Skeletal muscle satellite cell (primary cell): ENCODE measurements at regions not wholly inside any gene's neighbourhood (a gene's known extent, or its start where the extent isn't known, plus 50 kb on each side); places are given as distances from the start of the nearest gene placed in this dataset.

Source experiments
- H3K27me3 ChIP-seq: 2 replicates; pipeline ENCODE4 v1.7.0; 2013; ENCODE audit warnings: low read length; ENCODE audit not compliant: control insufficient read depth, insufficient read depth
- H3K36me3 ChIP-seq: 2 replicates; pipeline ENCODE4 v1.7.0; 2013; ENCODE audit warnings: mild to moderate bottlenecking, control low read depth, low read length; ENCODE audit not compliant: insufficient read depth
- H3K4me1 ChIP-seq: 2 replicates; pipeline ENCODE4 v1.7.0; 2013; ENCODE audit warnings: low read length; ENCODE audit not compliant: control insufficient read depth, insufficient read depth
- H3K4me2 ChIP-seq: 2 replicates; pipeline ENCODE4 v1.7.0; 2013; ENCODE audit warnings: mild to moderate bottlenecking, low read length
- H3K4me3 ChIP-seq: 2 replicates; pipeline ENCODE4 v1.7.0; 2013; ENCODE audit warnings: low read length
- H3K9ac ChIP-seq: 2 replicates; pipeline ENCODE4 v1.7.0; 2013; ENCODE audit warnings: mild to moderate bottlenecking, low read depth, low read length, moderate library complexity
- H3K9me3 ChIP-seq: replicated peaks from 2 replicates; pipeline ENCODE4 v1.7.0; 2013; ENCODE audit warnings: mild to moderate bottlenecking, control low read depth, low read length

DNA sequence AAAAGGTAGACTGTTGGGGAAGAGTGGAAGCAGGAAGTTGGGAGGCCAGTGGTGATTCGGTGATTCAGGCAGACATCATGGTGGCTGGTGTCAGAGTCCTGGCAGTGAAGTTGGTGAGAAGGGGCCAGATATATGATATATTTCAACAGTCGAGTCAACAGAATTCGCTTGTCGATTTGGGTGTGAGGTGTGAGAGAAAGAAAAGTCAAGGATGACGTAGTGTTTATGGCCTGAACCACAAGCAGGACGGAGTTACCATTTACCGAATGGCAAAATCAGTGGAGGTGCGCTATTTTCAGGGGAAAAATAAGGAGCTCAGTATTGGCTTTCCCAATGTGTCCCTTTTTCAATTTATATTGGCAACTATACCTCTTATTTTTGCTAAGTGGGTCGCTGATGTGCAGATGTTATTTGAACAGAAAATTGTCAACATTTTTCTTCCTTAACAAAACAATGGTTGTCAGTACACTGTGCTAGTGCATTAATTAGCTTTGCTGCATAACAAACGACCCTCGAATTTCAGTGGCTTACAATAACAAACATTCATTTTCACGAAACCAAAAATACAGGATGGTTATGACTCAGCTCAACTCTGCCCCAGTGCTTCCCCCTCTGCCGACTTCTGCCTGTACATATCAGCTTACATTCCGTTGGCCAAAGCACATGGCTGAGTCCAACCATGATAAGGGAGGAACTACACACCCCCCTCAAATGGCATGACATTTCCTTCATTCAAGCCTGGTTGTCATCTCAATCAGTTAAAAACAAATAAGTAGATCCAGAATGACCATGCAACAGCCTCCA lies 255.0 kb upstream of the ZFP64 start:
- Histone ChIP-seq H3K27me3 (no peaks in the 10 kb centered on the region), H3K9ac (no peak overlapping the region), H3K4me2 (no peak overlapping the region), H3K9me3 (no peaks in the 10 kb centered on the region), H3K36me3 (no peaks in the 10 kb centered on the region), H3K4me3 (no peak overlapping the region), H3K4me1 (no peaks in the 10 kb centered on the region)

DNA sequence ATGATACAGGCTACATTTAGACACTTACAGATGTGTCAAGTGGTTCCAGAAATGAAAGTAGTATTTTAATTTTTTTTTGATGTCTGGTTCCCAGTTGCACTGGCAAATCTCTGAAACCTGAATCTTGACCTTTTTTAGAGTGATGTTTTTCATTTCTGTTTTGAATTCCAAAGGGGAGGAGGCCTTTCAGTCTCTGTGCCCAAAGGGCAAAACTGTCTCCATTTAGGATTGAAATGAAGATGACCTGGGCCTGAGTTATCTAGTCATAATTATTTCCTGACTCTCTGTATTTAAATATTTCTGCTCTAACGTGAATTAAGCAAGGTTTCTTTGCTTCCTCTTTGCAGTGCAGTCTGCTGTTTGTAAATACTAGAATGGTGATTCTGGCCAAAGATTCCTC lies 252.9 kb upstream of the ZFP64 start:
- Histone ChIP-seq H3K9me3 (no peaks in the 10 kb centered on the region), H3K4me2 (no peak overlapping the region), H3K4me1 (no peaks in the 10 kb centered on the region), H3K27me3 (no peaks in the 10 kb centered on the region), H3K36me3 (no peaks in the 10 kb centered on the region), H3K9ac (no peak overlapping the region), H3K4me3 (no peak overlapping the region)

DNA sequence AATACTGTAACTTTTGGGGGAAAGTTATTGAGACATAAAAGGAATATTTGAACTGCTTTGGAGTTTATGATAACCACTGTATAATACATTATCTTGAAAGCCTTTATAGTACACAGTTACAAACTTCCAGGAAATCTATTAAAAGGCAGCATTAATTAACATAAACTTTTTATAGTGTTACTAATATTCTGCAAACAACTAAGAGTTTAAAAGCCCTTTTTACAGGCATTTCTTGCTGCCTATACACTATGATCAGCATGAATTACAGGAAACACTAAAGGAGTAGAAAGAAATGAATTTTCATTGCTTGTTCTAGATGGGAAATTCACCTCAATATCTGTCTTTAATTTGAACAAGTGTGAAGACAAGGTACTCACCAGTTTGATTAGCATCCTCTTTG lies 252.3 kb upstream of the ZFP64 start:
- Histone ChIP-seq H3K9ac (no peak overlapping the region), H3K9me3 (no peaks in the 10 kb centered on the region), H3K4me2 (no peak overlapping the region), H3K27me3 (no peaks in the 10 kb centered on the region), H3K4me1 (no peaks in the 10 kb centered on the region), H3K36me3 (no peaks in the 10 kb centered on the region), H3K4me3 (no peak overlapping the region)

DNA sequence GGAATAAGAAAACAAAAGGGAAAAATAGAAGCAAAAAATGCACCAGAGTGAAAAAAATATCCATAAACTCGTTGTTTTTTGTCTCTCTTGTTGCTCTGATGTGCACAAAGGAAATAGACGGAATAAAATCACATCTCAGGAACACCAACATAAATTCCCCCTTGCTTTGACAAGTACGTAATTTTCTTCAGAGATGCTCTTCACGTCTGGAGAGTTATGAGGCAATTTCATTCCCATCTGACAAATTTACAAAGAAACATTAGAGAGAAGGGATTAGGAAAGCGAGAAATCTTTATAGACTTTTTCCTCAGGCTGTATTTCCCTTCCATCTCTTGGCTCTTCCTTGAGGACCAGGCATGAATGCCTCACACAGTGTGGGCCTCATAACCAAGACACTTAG lies 250.1 kb upstream of the ZFP64 start:
- Histone ChIP-seq H3K27me3 (no peaks in the 10 kb centered on the region), H3K9me3 (no peaks in the 10 kb centered on the region), H3K4me3 (no peak overlapping the region), H3K4me1 (no peaks in the 10 kb centered on the region), H3K9ac (no peak overlapping the region), H3K4me2 (no peak overlapping the region), H3K36me3 (no peaks in the 10 kb centered on the region)

- H3K27me3 ChIP-seq = no peaks in the 10 kb centered on the region
- no peaks in the 10 kb centered on the region for H3K9me3 ChIP-seq
- H3K9ac ChIP-seq = no peak overlapping the region
- H3K4me2 ChIP-seq = no peak overlapping the region
- no peak overlapping the region for H3K4me3 ChIP-seq
- H3K36me3 ChIP-seq = no peaks in the 10 kb centered on the region
- no peaks in the 10 kb centered on the region for H3K4me1 ChIP-seq
These were observed 247.8 kb upstream of the ZFP64 start for GRCh38 chr20:52439375-52439774.

DNA sequence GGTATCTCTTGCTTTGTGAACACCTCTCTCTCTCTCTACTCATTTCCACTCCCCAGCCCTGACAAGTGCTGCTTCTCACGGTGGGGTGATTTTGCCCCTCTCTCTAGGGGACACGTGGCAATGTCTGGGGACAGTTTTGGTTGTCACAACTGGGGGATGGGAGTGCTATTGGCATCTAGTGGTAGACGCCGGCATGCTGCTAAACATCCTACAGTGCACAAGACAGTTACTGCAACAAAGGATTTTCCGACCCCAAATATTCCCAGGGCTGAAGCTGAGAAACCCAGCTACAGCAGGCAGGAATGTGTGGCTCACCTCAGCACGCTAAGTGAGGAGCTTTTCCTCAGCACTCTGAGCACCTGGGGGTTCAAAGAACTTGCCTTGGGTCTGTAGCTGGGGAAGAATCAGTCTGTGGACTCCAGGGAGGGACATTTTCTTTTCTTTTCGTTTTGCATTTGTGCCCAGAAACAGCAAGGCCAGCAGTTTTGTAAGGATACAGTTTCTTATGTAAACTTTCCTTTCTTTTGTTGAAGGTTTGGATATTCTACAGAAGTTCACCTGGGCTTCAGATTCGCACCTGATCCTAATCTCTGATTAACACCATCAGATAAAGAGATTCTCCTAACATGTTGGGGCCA lies 246.9 kb upstream of the ZFP64 start:
- no peak overlapping the region for H3K4me2 ChIP-seq
- H3K9me3 ChIP-seq = no peaks in the 10 kb centered on the region
- no peak overlapping the region for H3K4me3 ChIP-seq
- H3K36me3 ChIP-seq = no peaks in the 10 kb centered on the region
- no peaks in the 10 kb centered on the region for H3K27me3 ChIP-seq
- H3K4me1 ChIP-seq = no peaks in the 10 kb centered on the region
- no peak overlapping the region for H3K9ac ChIP-seq

GRCh38 chr20:52434453-52434852 lies 242.9 kb upstream of the ZFP64 start:
- Histone ChIP-seq H3K4me1 (no peaks in the 10 kb centered on the region), H3K27me3 (no peaks in the 10 kb centered on the region), H3K4me2 (no peak overlapping the region), H3K4me3 (no peak overlapping the region), H3K9me3 (no peaks in the 10 kb centered on the region), H3K9ac (no peak overlapping the region), H3K36me3 (no peaks in the 10 kb centered on the region)

- Histone ChIP-seq H3K9ac (no peak overlapping the region), H3K4me3 (no peak overlapping the region), H3K9me3 (no peaks in the 10 kb centered on the region), H3K4me1 (no peaks in the 10 kb centered on the region), H3K27me3 (no peaks in the 10 kb centered on the region), H3K36me3 (no peaks in the 10 kb centered on the region), H3K4me2 (no peak overlapping the region)
These were observed 242.5 kb upstream of the ZFP64 start for GRCh38 chr20:52434041-52434425.

GRCh38 chr20:52433326-52434040 lies 241.9 kb upstream of the ZFP64 start:
- H3K27me3 ChIP-seq = no peaks in the 10 kb centered on the region
- no peaks in the 10 kb centered on the region for H3K9me3 ChIP-seq
- H3K4me2 ChIP-seq = no peak overlapping the region
- no peak overlapping the region for H3K4me3 ChIP-seq
- no peaks in the 10 kb centered on the region for H3K4me1 ChIP-seq
- no peak overlapping the region for H3K9ac ChIP-seq
- no peaks in the 10 kb centered on the region for H3K36me3 ChIP-seq

GRCh38 chr20:52432740-52433139 lies 241.2 kb upstream of the ZFP64 start:
- Histone ChIP-seq H3K9me3 (no peaks in the 10 kb centered on the region), H3K27me3 (no peaks in the 10 kb centered on the region), H3K36me3 (no peaks in the 10 kb centered on the region), H3K9ac (no peak overlapping the region), H3K4me3 (no peak overlapping the region), H3K4me1 (no peaks in the 10 kb centered on the region), H3K4me2 (no peak overlapping the region)

DNA sequence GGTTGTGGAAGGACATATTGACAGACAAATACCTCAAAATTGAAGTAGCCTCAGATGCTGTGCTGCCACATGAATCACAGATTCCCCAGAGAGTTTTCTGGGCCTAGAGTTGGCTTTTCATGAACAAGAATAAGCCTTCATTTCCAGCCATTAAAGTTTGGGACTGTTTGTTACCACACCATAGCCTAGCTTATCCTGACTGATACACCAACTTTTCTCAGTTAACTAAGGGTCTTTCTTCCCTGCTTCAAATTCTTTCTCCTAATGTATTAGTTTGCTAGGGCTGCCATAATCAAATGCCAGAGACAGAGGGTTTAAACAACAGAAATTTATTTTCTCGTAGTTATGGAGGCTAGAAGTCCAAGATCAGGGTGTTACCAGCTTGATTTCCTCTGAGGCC lies 237.4 kb upstream of the ZFP64 start:
- H3K4me1 ChIP-seq = no peaks in the 10 kb centered on the region
- no peaks in the 10 kb centered on the region for H3K36me3 ChIP-seq
- no peak overlapping the region for H3K4me2 ChIP-seq
- no peaks in the 10 kb centered on the region for H3K9me3 ChIP-seq
- no peak overlapping the region for H3K9ac ChIP-seq
- H3K27me3 ChIP-seq = no peaks in the 10 kb centered on the region
- no peak overlapping the region for H3K4me3 ChIP-seq
